ENCODE measurements at regions not wholly inside any gene's neighbourhood (a gene's known extent, or its start where the extent isn't known, plus 50 kb on each side); places are given as distances from the start of the nearest gene placed in this dataset.

DNA sequence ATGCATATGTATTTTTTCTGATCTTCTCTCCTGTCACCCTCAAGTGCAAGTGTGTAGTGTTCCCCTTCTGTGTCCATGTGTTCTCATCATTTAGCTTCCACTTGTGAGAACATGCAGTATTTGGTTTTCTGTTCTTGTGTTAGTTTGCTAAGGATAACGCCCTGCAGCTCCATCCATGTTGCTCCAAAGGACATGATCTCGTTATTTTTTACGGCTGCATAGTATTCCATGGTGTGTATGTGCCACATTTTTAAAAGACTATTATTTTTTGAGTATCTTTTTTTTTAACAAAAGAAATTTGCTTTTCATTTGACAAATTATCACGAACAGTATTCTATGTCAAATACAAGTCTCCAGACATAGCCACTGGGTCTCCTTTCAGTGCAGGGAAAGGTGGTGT lies 110.1 kb upstream of the ZNF746 start:
- no peak overlapping the region for H3K27ac ChIP-seq (replicated peaks; ENCODE audit: low read length)
- no CpG with 5 or more reads among the region's 4 CpGs for WGBS, 2 donors (ENCODE audit: extremely low coverage in 2 of 2, insufficient read length in 2 of 2, insufficient replicate concordance in 1 of 2)
- H3K4me2 ChIP-seq (ENCODE audit: insufficient read depth, low read length, poor library complexity, severe bottlenecking): no peak overlapping the region

DNA sequence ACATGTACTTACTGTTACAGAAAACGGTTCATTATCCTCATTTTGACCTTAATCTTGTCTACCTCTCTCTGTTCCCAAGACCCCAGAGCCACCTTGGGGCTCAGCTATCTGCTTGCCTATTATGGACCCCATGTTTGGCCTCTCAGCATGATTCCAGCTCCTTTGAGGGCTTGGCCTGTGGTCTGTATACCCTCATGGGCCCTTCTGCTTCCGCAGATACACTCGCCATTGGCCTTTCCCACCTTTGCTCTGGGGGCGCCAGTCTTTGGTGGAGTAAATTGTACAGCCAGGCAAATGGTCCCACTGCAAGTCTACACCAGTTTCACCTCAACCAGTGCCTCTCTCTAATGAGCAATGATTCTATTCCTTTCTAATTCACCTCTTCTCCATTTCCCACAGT lies 109.2 kb upstream of the ZNF746 start:
- no peak overlapping the region for H2BK12ac ChIP-seq (ENCODE audit: low read length)
- H2AK5ac ChIP-seq (ENCODE audit: low read depth, low read length): no peak overlapping the region
- no peak overlapping the region for H3K23ac ChIP-seq (ENCODE audit: low read depth, low read length, poor library complexity)
- H2BK120ac ChIP-seq (ENCODE audit: low read depth, low read length): no peak overlapping the region
- no peak overlapping the region for H4K8ac ChIP-seq (ENCODE audit: low read depth, low read length)
- H3K4me2 ChIP-seq (ENCODE audit: insufficient read depth, low read length, poor library complexity, severe bottlenecking): no peak overlapping the region
- no peak overlapping the region for H3K4ac ChIP-seq (ENCODE audit: low read length)
- no peak overlapping the region for H2AFZ ChIP-seq (ENCODE audit: low read length)
- H3K9me3 ChIP-seq (replicated peaks in 1 of 2; ENCODE audit: control insufficient read depth in 2 of 2, insufficient read depth in 1 of 2, low read depth in 1 of 2, low read length in 2 of 2): no peaks in the 10 kb centered on the region
- H3K9ac ChIP-seq (ENCODE audit: low read depth, low read length, poor library complexity): no peak overlapping the region
- no CpG with 5 or more reads among the region's 4 CpGs for WGBS, 2 donors (ENCODE audit: extremely low coverage in 2 of 2, insufficient read length in 2 of 2, insufficient replicate concordance in 1 of 2)
- no peak overlapping the region for H2BK15ac ChIP-seq (ENCODE audit: low read length)
- no peaks in the 10 kb centered on the region for H3K79me1 ChIP-seq (ENCODE audit: low read depth, low read length)
- H3K14ac ChIP-seq (ENCODE audit: low read length): no peak overlapping the region
- H3K27me3 ChIP-seq (ENCODE audit: control insufficient read depth in 3 of 3, insufficient read depth in 3 of 3, low read depth in 1 of 3, low read length in 3 of 3): no peaks in the 10 kb centered on the region
- H3K4me3 ChIP-seq (ENCODE audit: low read length in 2 of 2): no peak overlapping the region
- no peak overlapping the region for H3K18ac ChIP-seq (ENCODE audit: low read length)
- H4K91ac ChIP-seq (ENCODE audit: low read depth, low read length, poor library complexity): no peak overlapping the region
- no peak overlapping the region for H3K27ac ChIP-seq (replicated peaks; ENCODE audit: low read length)
- no peak for DNase-seq (ENCODE audit: low spot score)
- H3K36me3 ChIP-seq (replicated peaks in 1 of 2; ENCODE audit: control insufficient read depth in 2 of 2, insufficient read depth in 2 of 2, low read length in 2 of 2): peaks cover 29 to 90% of the 10 kb centered on the region in 2 donors
- no peak overlapping the region for H2BK5ac ChIP-seq (ENCODE audit: low read length)
- no peaks in the 10 kb centered on the region for H3K4me1 ChIP-seq (ENCODE audit: control insufficient read depth in 2 of 2, insufficient read depth in 1 of 2, low read depth in 1 of 2, low read length in 2 of 2)

More for the DNA sequence above, 110.1 kb upstream of the ZNF746 start:
- no peak overlapping the region for H2BK15ac ChIP-seq (ENCODE audit: low read length)
- no peak overlapping the region for H4K91ac ChIP-seq (ENCODE audit: low read depth, low read length, poor library complexity)
- no peak for DNase-seq (ENCODE audit: low spot score)
- H3K4me1 ChIP-seq (ENCODE audit: control insufficient read depth in 2 of 2, insufficient read depth in 1 of 2, low read depth in 1 of 2, low read length in 2 of 2): no peaks in the 10 kb centered on the region
- H2BK5ac ChIP-seq (ENCODE audit: low read length): no peak overlapping the region
- no peak overlapping the region for H2BK120ac ChIP-seq (ENCODE audit: low read depth, low read length)
- H4K8ac ChIP-seq (ENCODE audit: low read depth, low read length): no peak overlapping the region
- H3K36me3 ChIP-seq (replicated peaks in 1 of 2; ENCODE audit: control insufficient read depth in 2 of 2, insufficient read depth in 2 of 2, low read length in 2 of 2): peaks cover 31 to 90% of the 10 kb centered on the region in 2 donors
- H3K23ac ChIP-seq (ENCODE audit: low read depth, low read length, poor library complexity): no peak overlapping the region
- no peaks in the 10 kb centered on the region for H3K9me3 ChIP-seq (replicated peaks in 1 of 2; ENCODE audit: control insufficient read depth in 2 of 2, insufficient read depth in 1 of 2, low read depth in 1 of 2, low read length in 2 of 2)
- no peak overlapping the region for H2BK12ac ChIP-seq (ENCODE audit: low read length)
- H2AFZ ChIP-seq (ENCODE audit: low read length): no peak overlapping the region
- no peaks in the 10 kb centered on the region for H3K27me3 ChIP-seq (ENCODE audit: control insufficient read depth in 3 of 3, insufficient read depth in 3 of 3, low read depth in 1 of 3, low read length in 3 of 3)
- H3K18ac ChIP-seq (ENCODE audit: low read length): no peak overlapping the region
- H2AK5ac ChIP-seq (ENCODE audit: low read depth, low read length): no peak overlapping the region
- no peak overlapping the region for H3K4ac ChIP-seq (ENCODE audit: low read length)
- no peak overlapping the region for H3K14ac ChIP-seq (ENCODE audit: low read length)
- no peak overlapping the region for H3K4me3 ChIP-seq (ENCODE audit: low read length in 2 of 2)
- no peaks in the 10 kb centered on the region for H3K79me1 ChIP-seq (ENCODE audit: low read depth, low read length)
- H3K9ac ChIP-seq (ENCODE audit: low read depth, low read length, poor library complexity): no peak overlapping the region

DNA sequence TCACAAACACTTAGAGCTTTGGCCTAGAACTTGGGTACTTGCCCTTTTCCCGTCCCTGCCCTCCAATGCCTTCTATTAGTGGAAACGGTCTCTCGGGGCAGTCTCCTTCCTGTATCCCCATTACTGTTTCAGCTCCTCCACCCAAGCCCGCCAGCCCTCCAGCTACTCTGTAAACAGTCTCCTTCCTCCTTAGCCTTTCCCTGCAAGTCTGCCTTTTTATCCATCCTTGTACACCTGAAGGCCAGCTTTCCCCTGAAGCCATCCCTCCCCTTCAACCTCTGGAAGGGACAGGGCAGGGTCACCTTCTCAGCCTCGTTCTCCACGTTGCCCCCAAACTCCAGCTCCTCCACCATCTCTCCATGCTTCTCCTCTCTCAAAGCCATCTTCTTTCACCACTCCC lies 108.1 kb upstream of the ZNF746 start:
- Histone ChIP-seq H3K4me1 (ENCODE audit: control insufficient read depth in 2 of 2, insufficient read depth in 1 of 2, low read depth in 1 of 2, low read length in 2 of 2) (no peaks in the 10 kb centered on the region), H3K18ac (ENCODE audit: low read length) (no peak overlapping the region), H2AFZ (ENCODE audit: low read length) (no peak overlapping the region), H3K4ac (ENCODE audit: low read length) (no peak overlapping the region), H4K91ac (ENCODE audit: low read depth, low read length, poor library complexity) (no peak overlapping the region), H3K36me3 (replicated peaks in 1 of 2; ENCODE audit: control insufficient read depth in 2 of 2, insufficient read depth in 2 of 2, low read length in 2 of 2) (peaks cover 23 to 90% of the 10 kb centered on the region in 2 donors), H3K9ac (ENCODE audit: low read depth, low read length, poor library complexity) (no peak overlapping the region), H3K79me1 (ENCODE audit: low read depth, low read length) (no peaks in the 10 kb centered on the region), H2BK120ac (ENCODE audit: low read depth, low read length) (no peak overlapping the region), H3K4me2 (ENCODE audit: insufficient read depth, low read length, poor library complexity, severe bottlenecking) (no peak overlapping the region), H2BK15ac (ENCODE audit: low read length) (no peak overlapping the region), H3K4me3 (ENCODE audit: low read length in 2 of 2) (no peak overlapping the region), H3K23ac (ENCODE audit: low read depth, low read length, poor library complexity) (peak overlapping the region; percentile 58), H2BK12ac (ENCODE audit: low read length) (no peak overlapping the region), H3K9me3 (replicated peaks in 1 of 2; ENCODE audit: control insufficient read depth in 2 of 2, insufficient read depth in 1 of 2, low read depth in 1 of 2, low read length in 2 of 2) (no peaks in the 10 kb centered on the region), H2AK5ac (ENCODE audit: low read depth, low read length) (no peak overlapping the region), H2BK5ac (ENCODE audit: low read length) (no peak overlapping the region), H3K14ac (ENCODE audit: low read length) (no peak overlapping the region), H4K8ac (ENCODE audit: low read depth, low read length) (no peak overlapping the region), H3K27me3 (ENCODE audit: control insufficient read depth in 3 of 3, insufficient read depth in 3 of 3, low read depth in 1 of 3, low read length in 3 of 3) (no peaks in the 10 kb centered on the region), H3K27ac (replicated peaks; ENCODE audit: low read length) (no peak overlapping the region)
- no peak for DNase-seq (ENCODE audit: low spot score)
- WGBS, 2 donors (ENCODE audit: extremely low coverage in 2 of 2, insufficient read length in 2 of 2, insufficient replicate concordance in 1 of 2): no CpG with 5 or more reads among the region's 6 CpGs

DNA sequence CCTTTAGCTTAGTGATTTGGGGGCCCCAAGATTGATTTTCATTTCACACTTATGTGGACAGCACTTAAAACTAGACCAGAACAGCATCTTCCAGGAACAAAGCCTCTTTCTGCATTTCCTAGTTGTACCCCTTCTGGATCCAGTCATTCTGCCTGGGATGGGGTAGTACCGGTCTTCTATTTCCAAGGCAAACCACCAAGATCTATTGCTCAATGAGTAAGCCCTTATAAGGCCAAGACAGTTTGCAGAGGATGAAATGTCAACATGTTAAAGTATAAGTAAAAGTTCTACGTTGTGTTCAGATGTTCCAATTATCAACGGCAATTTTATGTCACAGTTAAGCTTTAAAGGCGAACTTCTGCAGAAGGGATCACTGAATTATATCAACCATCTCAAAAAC lies 106.9 kb upstream of the ZNF746 start:
- Histone ChIP-seq H3K4me1 (ENCODE audit: control insufficient read depth in 2 of 2, insufficient read depth in 1 of 2, low read depth in 1 of 2, low read length in 2 of 2) (no peaks in the 10 kb centered on the region), H3K27ac (replicated peaks; ENCODE audit: low read length) (no peak overlapping the region), H3K4me2 (ENCODE audit: insufficient read depth, low read length, poor library complexity, severe bottlenecking) (no peak overlapping the region), H2AK5ac (ENCODE audit: low read depth, low read length) (no peak overlapping the region), H3K79me1 (ENCODE audit: low read depth, low read length) (no peaks in the 10 kb centered on the region), H3K36me3 (replicated peaks in 1 of 2; ENCODE audit: control insufficient read depth in 2 of 2, insufficient read depth in 2 of 2, low read length in 2 of 2) (peaks cover 22 to 90% of the 10 kb centered on the region in 2 donors), H3K18ac (ENCODE audit: low read length) (no peak overlapping the region), H2BK120ac (ENCODE audit: low read depth, low read length) (no peak overlapping the region), H4K91ac (ENCODE audit: low read depth, low read length, poor library complexity) (no peak overlapping the region), H2BK15ac (ENCODE audit: low read length) (no peak overlapping the region), H3K4ac (ENCODE audit: low read length) (no peak overlapping the region), H2AFZ (ENCODE audit: low read length) (no peak overlapping the region), H3K23ac (ENCODE audit: low read depth, low read length, poor library complexity) (no peak overlapping the region), H3K9ac (ENCODE audit: low read depth, low read length, poor library complexity) (no peak overlapping the region), H3K9me3 (replicated peaks in 1 of 2; ENCODE audit: control insufficient read depth in 2 of 2, insufficient read depth in 1 of 2, low read depth in 1 of 2, low read length in 2 of 2) (no peaks in the 10 kb centered on the region), H3K4me3 (ENCODE audit: low read length in 2 of 2) (no peak overlapping the region), H2BK5ac (ENCODE audit: low read length) (no peak overlapping the region), H3K27me3 (ENCODE audit: control insufficient read depth in 3 of 3, insufficient read depth in 3 of 3, low read depth in 1 of 3, low read length in 3 of 3) (no peaks in the 10 kb centered on the region), H3K14ac (ENCODE audit: low read length) (no peak overlapping the region), H4K8ac (ENCODE audit: low read depth, low read length) (no peak overlapping the region), H2BK12ac (ENCODE audit: low read length) (no peak overlapping the region)
- WGBS, 2 donors (ENCODE audit: extremely low coverage in 2 of 2, insufficient read length in 2 of 2, insufficient replicate concordance in 1 of 2): no CpG with 5 or more reads among the region's 4 CpGs
- DNase-seq (ENCODE audit: low spot score): no peak
